IMR-90 (cell line): ENCODE measurements at regions not wholly inside any gene's neighbourhood (a gene's known extent, or its start where the extent isn't known, plus 50 kb on each side); places are given as distances from the start of the nearest gene placed in this dataset.

Experiments
- ATAC-seq: fragments of 200-7000 bp; cut with Tn5 transposase; 2 replicates; pipeline ENCODE4 v1.9.1; 2020; ENCODE audit warnings: low read depth, mild to moderate bottlenecking, moderate library complexity
- BruUV-seq: library from RNA; stranded (reverse); fragments of 400-500 nt; replicated peaks from 2 replicates; lab custom pipeline; 2021; lab: Mats Ljungman, UMichigan
- CTCF ChIA-PET: fragments of 300-600 bp; formaldehyde crosslinking; extraction: SDS; loops from one replicate; lab custom pipeline; 2021; ENCODE audit warnings: antibody characterized with exemption; lab: Yijun Ruan, JAX
- POLR2A ChIA-PET: fragments of 300-600 bp; sonication (Branson Sonifier 250); formaldehyde crosslinking; loops from one replicate; lab custom pipeline; 2022; ENCODE audit warnings: antibody characterized with exemption; ENCODE audit not compliant: unreplicated experiment; lab: Charles Lee
- DNase-seq: peaks from one replicate; pipeline ENCODE4 v3.0.0; 2013
- H2AFZ ChIP-seq: replicated peaks from 2 replicates; pipeline ENCODE3; 2013; ENCODE audit warnings: low read length, mild to moderate bottlenecking; ENCODE audit not compliant: poor library complexity
- H2AK5ac ChIP-seq: 2 replicates; pipeline ENCODE4 v1.6.1; 2013; ENCODE audit warnings: low read depth, low read length, inconsistent platforms
- H2AK9ac ChIP-seq: replicated peaks from 2 replicates; pipeline ENCODE3; 2013; ENCODE audit warnings: mild to moderate bottlenecking, low read depth, low read length, moderate library complexity; ENCODE audit not compliant: poor library complexity
- H2BK120ac ChIP-seq: 2 replicates; pipeline ENCODE4 v1.6.1; 2013; ENCODE audit warnings: low read depth, low read length, inconsistent platforms
- H2BK15ac ChIP-seq: 3 replicates; pipeline ENCODE4 v1.6.1; 2013; ENCODE audit warnings: low read depth, low read length, inconsistent platforms
- H2BK20ac ChIP-seq: 2 replicates; pipeline ENCODE4 v1.6.1; 2013; ENCODE audit warnings: low read depth, mild to moderate bottlenecking, inconsistent platforms, low read length, moderate library complexity
- H2BK5ac ChIP-seq: 2 replicates; pipeline ENCODE4 v1.6.1; 2013; ENCODE audit warnings: mild to moderate bottlenecking, low read depth, low read length, inconsistent platforms; ENCODE audit not compliant: poor library complexity, severe bottlenecking
- H3K14ac ChIP-seq: replicated peaks from 2 replicates; pipeline ENCODE4 v1.6.1; 2013; ENCODE audit warnings: low read depth, low read length, inconsistent platforms
- H3K18ac ChIP-seq: 2 replicates; pipeline ENCODE4 v1.6.1; 2013; ENCODE audit warnings: low read depth, low read length, control low read depth
- H3K23ac ChIP-seq: 2 replicates; pipeline ENCODE4 v1.6.1; 2013; ENCODE audit warnings: low read depth, low read length, inconsistent platforms
- H3K27ac ChIP-seq: 2 replicates; pipeline ENCODE4 v1.5.1; 2013; ENCODE audit warnings: mild to moderate bottlenecking, control low read depth, low read length; ENCODE audit not compliant: insufficient read depth
- H3K27me3 ChIP-seq: 2 replicates; pipeline ENCODE4 v1.6.1; 2013; ENCODE audit warnings: low read length; ENCODE audit not compliant: control insufficient read depth, insufficient read depth
- H3K36me3 ChIP-seq: 2 replicates; pipeline ENCODE4 v1.6.1; 2013; ENCODE audit warnings: low read length, mixed read lengths; ENCODE audit not compliant: control insufficient read depth, insufficient read depth
- H3K4ac ChIP-seq: 2 replicates; pipeline ENCODE4 v1.6.1; 2013; ENCODE audit warnings: low read depth, low read length, inconsistent platforms
- H3K4me1 ChIP-seq: 2 replicates; pipeline ENCODE4 v1.6.1; 2013; ENCODE audit warnings: low read length, mixed read lengths; ENCODE audit not compliant: control insufficient read depth, insufficient read depth
- H3K4me2 ChIP-seq: 2 replicates; pipeline ENCODE4 v1.6.1; 2013; ENCODE audit warnings: low read depth, mild to moderate bottlenecking, control low read depth, low read length, moderate library complexity
- H3K4me3 ChIP-seq: 2 replicates; pipeline ENCODE4 v1.5.1; 2013; ENCODE audit warnings: low read depth, mild to moderate bottlenecking, control low read depth, low read length, moderate library complexity; ENCODE audit not compliant: insufficient read depth
- H3K56ac ChIP-seq: 2 replicates; pipeline ENCODE4 v1.6.1; 2013; ENCODE audit warnings: low read length, inconsistent platforms; ENCODE audit not compliant: insufficient read depth; ENCODE audit errors: extremely low read depth
- H3K79me1 ChIP-seq, 2 experiments: 2 replicates each; pipeline ENCODE4 v1.6.1; 2013; ENCODE audit warnings: low read length in 2 of 2, inconsistent platforms in 1 of 2, low read depth in 1 of 2
- H3K9ac ChIP-seq: 2 replicates; pipeline ENCODE4 v1.6.1; 2013; ENCODE audit warnings: low read depth, low read length, control low read depth
- H3K9me1 ChIP-seq: 2 replicates; pipeline ENCODE4 v1.6.1; 2013; ENCODE audit warnings: low read length, inconsistent platforms; ENCODE audit not compliant: insufficient read depth
- H3K9me3 ChIP-seq: 2 replicates; pipeline ENCODE4 v1.6.1; 2013; ENCODE audit warnings: low read length; ENCODE audit not compliant: control insufficient read depth, insufficient read depth
- H4K20me1 ChIP-seq: 2 replicates; pipeline ENCODE4 v1.6.1; 2013; ENCODE audit warnings: low read length, inconsistent platforms; ENCODE audit not compliant: insufficient read depth
- H4K5ac ChIP-seq: 2 replicates; pipeline ENCODE4 v1.6.1; 2013; ENCODE audit warnings: mild to moderate bottlenecking, low read depth, low read length, control low read depth
- H4K8ac ChIP-seq, 2 experiments: 2 replicates each; pipeline ENCODE4 v1.6.1; 2013; ENCODE audit warnings: low read depth in 2 of 2, low read length in 2 of 2, control low read depth in 1 of 2, inconsistent platforms in 1 of 2
- H4K91ac ChIP-seq: 2 replicates; pipeline ENCODE4 v1.6.1; 2013; ENCODE audit warnings: low read depth, low read length, inconsistent platforms; ENCODE audit not compliant: insufficient read depth
- MAFK ChIP-seq: IDR thresholded peaks from 2 replicates; pipeline ENCODE4 v1.6.1; 2012; ENCODE audit warnings: low read depth, low read length, improper control_type of control experiment
- RCOR1 ChIP-seq: IDR thresholded peaks from 2 replicates; pipeline ENCODE4 v1.6.1; 2012; ENCODE audit warnings: mild to moderate bottlenecking, low read length, improper control_type of control experiment; ENCODE audit not compliant: insufficient replicate concordance
- RFX5 ChIP-seq: IDR thresholded peaks from 2 replicates; pipeline ENCODE4 v1.8.0; 2012; ENCODE audit warnings: low read depth, mild to moderate bottlenecking, low read length, moderate library complexity
- WGBS, 2 experiments: methylation state at CpG; one replicate each; pipeline versions ENCODE4 v1.1.5 to v1.1.7; 2013; ENCODE audit warnings: missing lambda C conversion rate in 2 of 2; ENCODE audit not compliant: insufficient read length in 1 of 2; ENCODE audit errors: extremely low coverage in 2 of 2; 5-methylcytosine and 5-hydroxymethylcytosine counted together
- dilution Hi-C: fragments of 300-500 bp; cut with HindIII; formaldehyde crosslinking; loops from one replicate; pipeline ENCODE4 v1.14.3; 2018; ENCODE audit warnings: low sequenced_read_pairs; ENCODE audit not compliant: unreplicated experiment
- in situ Hi-C: fragments of 300-500 bp; cut with MboI; formaldehyde crosslinking; loops from 3 replicates; pipeline ENCODE4 v1.14.3; 2019; ENCODE audit warnings: low sequenced_read_pairs, inconsistent platforms, mixed read lengths
- intact Hi-C: fragments of 100-400 bp; cut with micrococcal nuclease; formaldehyde crosslinking; loops from 2 replicates; pipeline ENCODE4 v1.10.0; 2022

GRCh38 chr1:14514739-14515138 is 83.7 kb upstream of the KAZN start:
- CTCF ChIA-PET, result no interaction called here
- no peak overlapping the region for H2BK120ac ChIP-seq
- dilution Hi-C loops, result no loop called here

More at GRCh38 chr1:14514739-14515138, 83.7 kb upstream of the KAZN start:
- H4K5ac ChIP-seq, result no peak overlapping the region
- H4K91ac ChIP-seq, result no peak overlapping the region
- no peak overlapping the region for H3K23ac ChIP-seq
- no peak overlapping the region for H3K9ac ChIP-seq
- H2BK20ac ChIP-seq, result no peak overlapping the region
- no peak overlapping the region for H2AK5ac ChIP-seq
- peak; percentile 77 for TF ChIP-seq MAFK
- no peak for TF ChIP-seq RFX5
- TF ChIP-seq RCOR1, result no peak
- no peaks in the 10 kb centered on the region for H3K9me1 ChIP-seq
- no peak overlapping the region for H2BK5ac ChIP-seq
- DNase-seq (no peak), ATAC-seq (no peak)
- H3K36me3 ChIP-seq, result no peaks in the 10 kb centered on the region
- H3K27ac ChIP-seq, result no peak overlapping the region
- no peak overlapping the region for H2AK9ac ChIP-seq
- peak overlapping the region; percentile 29; the same call in 1 of the 3 replicates for H2BK15ac ChIP-seq
- WGBS, 2 experiments, result no CpG with 5 or more reads among the region's 2 CpGs
- BruUV-seq, result no TSS peak
- no peak overlapping the region for H3K4me2 ChIP-seq
- no peak overlapping the region for H3K18ac ChIP-seq
- in situ Hi-C loops, result no loop called here
- no peak overlapping the region for H3K56ac ChIP-seq
- no peaks in the 10 kb centered on the region for H3K9me3 ChIP-seq
- H2AFZ ChIP-seq, result no peak overlapping the region
- H3K79me1 ChIP-seq, result no peaks in the 10 kb centered on the region
- peaks cover 12% of the 10 kb centered on the region for H3K4me1 ChIP-seq
- intact Hi-C loops, result loop anchor here (5.0 to 10.0 kb wide), 2 partner anchors 413 to 530 kb away; no protein-coding TSS in a partner anchor
- H4K8ac ChIP-seq, result no peak overlapping the region
- no peak overlapping the region for H3K14ac ChIP-seq
- H3K27me3 ChIP-seq, result no peaks in the 10 kb centered on the region
- POLR2A ChIA-PET, result no interaction called here
- no peaks in the 10 kb centered on the region for H4K20me1 ChIP-seq
- no peak overlapping the region for H3K4me3 ChIP-seq
- H3K4ac ChIP-seq, result no peak overlapping the region
